ENCODE measurements at regions not wholly inside any gene's neighbourhood (a gene's known extent, or its start where the extent isn't known, plus 50 kb on each side); places are given as distances from the start of the nearest gene placed in this dataset.

GRCh38 chr5:6181147-6181729 lies 197.1 kb downstream of the MED10 start:
- no peak overlapping the region for H3K23ac ChIP-seq (ENCODE audit: insufficient read length)
- no peak overlapping the region for H3K27ac ChIP-seq (ENCODE audit: low read depth, low read length)
- H3K4ac ChIP-seq (replicated peaks; ENCODE audit: insufficient read length, low read depth, low read length), result no peak overlapping the region
- no peak overlapping the region for H2BK15ac ChIP-seq (ENCODE audit: low read length)
- H3K9me3 ChIP-seq (ENCODE audit: insufficient read depth in 2 of 2, low read depth in 1 of 2, low read length in 1 of 2), result no peaks in the 10 kb centered on the region
- no peak overlapping the region for H2BK120ac ChIP-seq (replicated peaks; ENCODE audit: low read depth, low read length)
- DNase-seq (ENCODE audit: low read depth in 1 of 2, low spot score in 2 of 2) (no peak), FAIRE-seq (no peak)
- no peak overlapping the region for H3K56ac ChIP-seq (replicated peaks; ENCODE audit: insufficient read length, low read depth, low read length)
- no peak overlapping the region for H3K9ac ChIP-seq (replicated peaks in 1 of 4; ENCODE audit: extremely low read depth in 1 of 4, low read depth in 3 of 4, low read length in 3 of 4)
- no peak overlapping the region for H3K4me3 ChIP-seq (ENCODE audit: extremely low read depth in 1 of 4, insufficient read depth in 2 of 4, low read depth in 3 of 4, low read length in 4 of 4)
- no peak overlapping the region for H3K4me2 ChIP-seq (ENCODE audit: insufficient read depth in 1 of 2, low read depth in 2 of 2, low read length in 2 of 2)
- H3K23me2 ChIP-seq (ENCODE audit: low read depth, low read length), result no peaks in the 10 kb centered on the region
- no peaks in the 10 kb centered on the region; a peak in 1 of 7 replicates for H3K27me3 ChIP-seq (replicated peaks in 1 of 4; ENCODE audit: control insufficient read depth in 3 of 4, extremely low read depth in 1 of 4, insufficient read depth in 3 of 4, low read length in 3 of 4)
- ChIA-PET CTCF (ENCODE audit: partially characterized antibody) (no interaction called here), POLR2A (ENCODE audit: partially characterized antibody) (no interaction called here)
- no peak overlapping the region for H2BK5ac ChIP-seq (ENCODE audit: low read depth, low read length)
- no peak overlapping the region for H2AK5ac ChIP-seq (ENCODE audit: low read depth, low read length)
- no peak for TF ChIP-seq POLR2AphosphoS5 (IDR thresholded peaks at IDR 0.05; ENCODE audit: low read depth, low read length)
- no peak for TF ChIP-seq KDM4A (IDR thresholded peaks at IDR 0.05; ENCODE audit: low read depth, low read length, severe bottlenecking)
- TF ChIP-seq KDM5A (IDR thresholded peaks at IDR 0.05; ENCODE audit: low read length), result no peak
- no peak for TF ChIP-seq TAF7 (optimal IDR thresholded peaks at IDR 0.05; ENCODE audit: borderline replicate concordance, low read depth, low read length)
- no peaks in the 10 kb centered on the region for H3K79me2 ChIP-seq (ENCODE audit: control insufficient read depth in 1 of 2, insufficient read depth in 2 of 2, low read length in 2 of 2)
- no peak overlapping the region for H2BK20ac ChIP-seq (ENCODE audit: low read length)
- 92% methylated on average over 5 of the region's 5 CpGs; no CpG with 5 or more reads in 1 of the 2 experiments for WGBS, 2 experiments (ENCODE audit: extremely low coverage in 1 of 2, insufficient coverage in 1 of 2, insufficient read length in 1 of 2, insufficient replicate concordance in 2 of 2, low coverage in 1 of 2, low lambda C conversion rate in 2 of 2, missing lambda C conversion rate in 1 of 2)
- no peak overlapping the region for H4K91ac ChIP-seq (replicated peaks; ENCODE audit: insufficient read length, low read length)
- no peak overlapping the region for H4K8ac ChIP-seq (ENCODE audit: extremely low read depth, insufficient read depth, low read length)
- no peaks in the 10 kb centered on the region for H3K36me3 ChIP-seq (ENCODE audit: control insufficient read depth in 2 of 4, insufficient read depth in 4 of 4, low read length in 3 of 4)
- H4K5ac ChIP-seq (ENCODE audit: insufficient read length, low read depth, low read length), result no peak overlapping the region
- H3K14ac ChIP-seq (ENCODE audit: insufficient read length), result no peak overlapping the region
- no peak overlapping the region for H2BK12ac ChIP-seq (ENCODE audit: low read depth, low read length)
- H3K79me1 ChIP-seq (ENCODE audit: low read depth, low read length), result no peaks in the 10 kb centered on the region
- H3K4me1 ChIP-seq (replicated peaks in 1 of 4; ENCODE audit: control insufficient read depth in 3 of 4, insufficient read depth in 4 of 4, low read length in 3 of 4), result peaks cover 0 to 4% (median 0%) of the 10 kb centered on the region in 4 experiments; a peak in 2 of 7 replicates
- H3K18ac ChIP-seq (ENCODE audit: extremely low read depth, low read length), result no peak overlapping the region
- H4K20me1 ChIP-seq (replicated peaks in 1 of 2; ENCODE audit: control insufficient read depth in 1 of 2, insufficient read depth in 2 of 2, low read length in 2 of 2), result no peaks in the 10 kb centered on the region
- no peak overlapping the region for H2AFZ ChIP-seq (ENCODE audit: low read length)

Measured in H1 (cell line).